NT2/D1 (cell line): ENCODE measurements at regions not wholly inside any gene's neighbourhood (a gene's known extent, or its start where the extent isn't known, plus 50 kb on each side); places are given as distances from the start of the nearest gene placed in this dataset.

Experiments used
- SUZ12 ChIP-seq: IDR thresholded peaks from 2 replicates; pipeline ENCODE4 v1.6.1; 2011; ENCODE audit not compliant: insufficient read length, insufficient read depth; ENCODE audit errors: extremely low read depth
- YY1 ChIP-seq: IDR thresholded peaks from 2 replicates; pipeline ENCODE4 v1.6.1; 2011; ENCODE audit not compliant: insufficient read length, insufficient read depth
- ZNF274 ChIP-seq: IDR thresholded peaks from 2 replicates; pipeline ENCODE4 v1.6.1; 2011; ENCODE audit warnings: mild to moderate bottlenecking, low read depth, low read length

- TF ChIP-seq ZNF274 = no peak
- TF ChIP-seq SUZ12 = no peak
- no peak for TF ChIP-seq YY1
Observed at GRCh38 chr18:76115580-76115979, 379.5 kb downstream of the ZNF516 start.
